ENCODE measurements at regions not wholly inside any gene's neighbourhood (a gene's known extent, or its start where the extent isn't known, plus 50 kb on each side); places are given as distances from the start of the nearest gene placed in this dataset.

DNA sequence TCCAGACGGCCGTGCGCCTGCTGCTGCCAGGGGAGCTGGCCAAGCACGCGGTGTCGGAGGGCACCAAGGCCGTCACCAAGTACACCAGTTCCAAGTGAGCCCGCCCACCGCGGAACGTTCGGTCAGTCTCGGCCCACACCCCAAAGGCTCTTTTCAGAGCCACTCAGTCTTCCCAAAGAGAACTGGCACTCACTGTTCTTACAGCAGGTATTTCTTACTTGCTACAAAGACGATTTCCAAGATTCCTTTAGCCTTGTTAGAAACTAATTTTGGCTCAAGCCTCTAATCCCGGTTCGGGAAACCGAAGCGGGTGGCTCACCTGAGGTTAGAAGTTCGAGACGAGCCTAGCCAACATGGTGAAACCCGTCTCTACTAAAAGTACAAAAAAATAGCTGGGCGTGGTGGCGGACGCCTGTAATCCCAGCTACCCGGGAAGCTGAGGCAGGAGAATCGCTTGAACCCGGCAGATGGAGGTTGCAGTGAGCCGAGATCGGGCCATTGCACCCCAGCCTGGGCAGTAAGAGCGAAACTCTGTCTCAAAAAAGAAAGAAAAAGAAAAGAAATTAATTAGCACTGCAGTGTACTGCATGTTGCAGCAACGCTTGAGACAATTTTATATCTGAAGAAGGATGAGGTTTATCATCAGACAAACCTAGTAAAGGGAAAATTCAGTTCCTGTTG is 73.1 kb downstream of the OR2B2 start:
- TF ChIP-seq, protein P1, sequence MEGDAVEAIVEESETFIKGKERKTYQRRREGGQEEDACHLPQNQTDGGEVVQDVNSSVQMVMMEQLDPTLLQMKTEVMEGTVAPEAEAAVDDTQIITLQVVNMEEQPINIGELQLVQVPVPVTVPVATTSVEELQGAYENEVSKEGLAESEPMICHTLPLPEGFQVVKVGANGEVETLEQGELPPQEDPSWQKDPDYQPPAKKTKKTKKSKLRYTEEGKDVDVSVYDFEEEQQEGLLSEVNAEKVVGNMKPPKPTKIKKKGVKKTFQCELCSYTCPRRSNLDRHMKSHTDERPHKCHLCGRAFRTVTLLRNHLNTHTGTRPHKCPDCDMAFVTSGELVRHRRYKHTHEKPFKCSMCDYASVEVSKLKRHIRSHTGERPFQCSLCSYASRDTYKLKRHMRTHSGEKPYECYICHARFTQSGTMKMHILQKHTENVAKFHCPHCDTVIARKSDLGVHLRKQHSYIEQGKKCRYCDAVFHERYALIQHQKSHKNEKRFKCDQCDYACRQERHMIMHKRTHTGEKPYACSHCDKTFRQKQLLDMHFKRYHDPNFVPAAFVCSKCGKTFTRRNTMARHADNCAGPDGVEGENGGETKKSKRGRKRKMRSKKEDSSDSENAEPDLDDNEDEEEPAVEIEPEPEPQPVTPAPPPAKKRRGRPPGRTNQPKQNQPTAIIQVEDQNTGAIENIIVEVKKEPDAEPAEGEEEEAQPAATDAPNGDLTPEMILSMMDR (IDR thresholded peaks at IDR 0.05; ENCODE audit: insufficient read depth, low read length, poor library complexity, severe bottlenecking): no peak
- H3K27me3 ChIP-seq (replicated peaks; ENCODE audit: control insufficient read depth, insufficient read depth, low read length): no peaks in the 10 kb centered on the region
- peak; percentile 64 for DNase-seq (ENCODE audit: extremely low read depth, insufficient read length)
- no peaks in the 10 kb centered on the region for H3K36me3 ChIP-seq (ENCODE audit: control insufficient read depth, insufficient read depth, low read length)
- peak overlapping the region; percentile 66 for H3K4me3 ChIP-seq (replicated peaks; ENCODE audit: low read depth, low read length)

DNA sequence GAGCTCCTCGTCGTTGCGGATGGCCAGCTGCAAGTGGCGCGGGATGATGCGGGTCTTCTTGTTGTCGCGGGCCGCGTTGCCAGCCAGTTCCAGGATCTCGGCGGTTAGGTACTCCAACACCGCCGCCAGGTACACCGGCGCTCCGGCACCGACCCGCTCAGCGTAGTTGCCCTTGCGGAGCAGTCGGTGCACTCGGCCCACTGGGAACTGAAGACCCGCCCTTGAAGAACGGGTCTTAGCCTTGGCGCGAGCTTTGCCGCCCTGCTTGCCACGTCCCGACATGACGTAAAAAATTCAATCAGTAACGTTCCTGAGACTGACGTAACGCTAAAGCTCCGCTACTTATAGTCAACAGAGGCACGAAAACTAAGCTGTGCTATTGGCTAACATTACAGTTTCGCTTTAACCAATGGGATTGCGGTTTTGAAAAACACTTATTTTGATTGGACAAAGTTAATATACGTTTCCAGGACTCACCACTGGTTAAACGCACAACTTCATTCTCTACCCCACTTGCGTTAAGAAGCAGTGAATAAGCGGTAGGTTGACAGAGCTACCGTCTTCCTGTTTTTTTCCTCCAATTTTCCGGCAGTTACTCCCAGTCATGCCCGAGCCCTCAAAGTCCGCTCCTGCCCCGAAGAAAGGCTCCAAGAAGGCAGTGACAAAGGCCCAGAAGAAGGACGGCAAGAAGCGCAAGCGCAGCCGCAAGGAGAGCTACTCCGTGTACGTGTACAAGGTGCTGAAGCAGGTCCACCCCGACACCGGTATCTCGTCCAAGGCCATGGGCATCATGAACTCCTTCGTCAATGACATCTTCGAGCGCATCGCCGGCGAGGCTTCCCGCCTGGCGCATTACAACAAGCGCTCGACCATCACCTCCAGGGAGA is 73.9 kb downstream of the OR2B2 start:
- TF ChIP-seq, protein P1 (IDR thresholded peaks at IDR 0.05; ENCODE audit: insufficient read depth, low read length, poor library complexity, severe bottlenecking): no peak
- peak overlapping the region; percentile 66 for H3K4me3 ChIP-seq (replicated peaks; ENCODE audit: low read depth, low read length)
- DNase-seq (ENCODE audit: extremely low read depth, insufficient read length): peak; percentile 91
- H3K36me3 ChIP-seq (ENCODE audit: control insufficient read depth, insufficient read depth, low read length): no peaks in the 10 kb centered on the region
- no peaks in the 10 kb centered on the region for H3K27me3 ChIP-seq (replicated peaks; ENCODE audit: control insufficient read depth, insufficient read depth, low read length)

DNA sequence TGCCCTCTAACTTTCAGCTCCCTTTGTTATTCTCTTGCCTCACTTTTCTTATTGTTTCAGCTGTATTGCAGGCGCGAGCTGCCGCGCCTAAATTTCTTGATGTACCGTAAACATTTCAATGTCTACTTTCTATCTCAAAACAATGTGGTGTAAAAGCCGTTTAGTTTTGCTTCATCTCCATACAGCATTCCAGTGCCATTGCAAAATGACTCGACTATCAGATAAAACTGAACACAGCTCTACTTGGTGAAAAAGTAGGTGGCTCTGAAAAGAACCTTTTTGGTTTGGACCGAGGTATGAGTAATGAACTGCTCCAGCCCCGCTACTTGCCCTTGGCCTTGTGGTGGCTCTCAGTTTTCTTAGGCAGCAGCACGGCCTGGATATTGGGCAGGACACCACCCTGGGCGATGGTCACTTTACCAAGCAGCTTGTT is 74.6 kb downstream of the OR2B2 start:
- Histone ChIP-seq H3K27me3 (replicated peaks; ENCODE audit: control insufficient read depth, insufficient read depth, low read length) (no peaks in the 10 kb centered on the region), H3K4me3 (replicated peaks; ENCODE audit: low read depth, low read length) (peak overlapping the region; percentile 66), H3K36me3 (ENCODE audit: control insufficient read depth, insufficient read depth, low read length) (no peaks in the 10 kb centered on the region)
- TF ChIP-seq, protein P1 (IDR thresholded peaks at IDR 0.05; ENCODE audit: insufficient read depth, low read length, poor library complexity, severe bottlenecking): no peak
- DNase-seq (ENCODE audit: extremely low read depth, insufficient read length): no peak

DNA sequence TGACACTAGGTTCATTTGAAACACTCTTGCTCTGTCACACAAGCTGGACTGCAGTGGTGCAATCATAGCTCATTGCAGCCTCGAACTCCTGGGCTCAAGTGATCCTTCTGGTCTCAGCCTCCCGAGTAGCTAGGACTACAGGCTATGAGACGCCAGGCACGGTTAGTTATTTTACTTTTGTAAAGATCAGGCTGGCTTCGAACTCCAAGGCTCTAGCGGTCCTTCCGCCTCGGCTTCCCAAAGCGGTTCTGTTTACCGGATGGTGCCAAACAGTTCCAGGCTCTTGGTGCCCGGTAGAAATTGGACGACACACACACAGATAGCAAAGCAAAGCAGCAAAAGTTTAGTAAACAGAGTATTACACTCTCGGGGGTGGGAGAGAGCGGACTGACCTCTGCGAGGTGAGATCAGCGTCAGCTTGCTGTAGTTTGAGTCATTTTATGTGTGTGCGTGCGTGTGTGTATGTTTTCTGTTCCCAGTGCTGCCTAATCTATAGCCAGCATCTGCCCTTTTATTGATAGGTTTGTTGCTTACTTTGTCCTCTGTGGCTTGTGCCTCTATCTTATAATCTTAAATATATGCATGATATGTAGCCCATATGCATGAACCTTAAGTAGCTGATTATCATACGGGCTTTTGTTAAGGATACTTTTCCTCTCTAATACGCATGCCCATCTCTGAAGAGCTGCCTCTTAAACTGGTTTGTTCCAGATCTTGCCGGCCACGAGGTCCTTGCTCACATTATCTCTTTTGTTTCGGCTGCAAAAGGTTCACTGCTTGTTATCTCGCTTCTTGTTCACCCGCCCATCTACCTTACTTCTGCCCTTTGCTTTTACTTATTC is 75.2 kb downstream of the OR2B2 start:
- Histone ChIP-seq H3K36me3 (ENCODE audit: control insufficient read depth, insufficient read depth, low read length) (no peaks in the 10 kb centered on the region), H3K4me3 (replicated peaks; ENCODE audit: low read depth, low read length) (peak overlapping the region; percentile 66), H3K27me3 (replicated peaks; ENCODE audit: control insufficient read depth, insufficient read depth, low read length) (no peaks in the 10 kb centered on the region)
- DNase-seq (ENCODE audit: extremely low read depth, insufficient read length): peak; percentile 67
- TF ChIP-seq, protein P1 (IDR thresholded peaks at IDR 0.05; ENCODE audit: insufficient read depth, low read length, poor library complexity, severe bottlenecking): no peak

DNA sequence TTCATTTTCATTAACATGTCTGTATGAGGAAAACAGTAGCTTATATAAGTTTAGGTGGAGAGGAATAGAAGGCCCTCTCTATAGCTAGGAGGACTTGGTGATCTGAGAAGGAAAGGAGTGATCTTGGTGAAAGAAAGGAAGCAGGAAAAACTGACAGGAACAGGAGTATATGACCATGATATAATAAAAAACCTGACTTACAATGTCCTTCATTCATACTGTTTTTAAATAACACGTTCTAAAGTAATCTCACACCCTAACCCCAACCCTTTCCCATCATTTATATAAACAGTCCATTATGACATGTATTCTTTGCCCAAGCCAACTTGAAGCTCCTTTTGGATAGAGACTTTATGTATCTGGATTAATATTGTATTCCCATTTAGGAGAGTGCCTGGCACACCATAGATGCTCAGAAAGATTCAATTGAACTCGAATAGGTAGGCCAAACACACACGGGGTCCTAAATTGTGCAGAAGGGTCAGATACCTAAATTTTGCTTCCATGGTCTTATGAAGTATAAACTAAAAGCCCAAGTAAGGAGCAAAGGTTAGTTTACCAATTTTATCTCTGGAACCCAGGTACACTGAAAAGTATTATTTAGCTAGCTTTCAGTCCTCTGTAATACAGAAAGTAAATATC is 75.9 kb downstream of the OR2B2 start:
- TF ChIP-seq, protein P1 (IDR thresholded peaks at IDR 0.05; ENCODE audit: insufficient read depth, low read length, poor library complexity, severe bottlenecking): no peak
- H3K36me3 ChIP-seq (ENCODE audit: control insufficient read depth, insufficient read depth, low read length): no peaks in the 10 kb centered on the region
- DNase-seq (ENCODE audit: extremely low read depth, insufficient read length): no peak
- peak overlapping the region; percentile 66 for H3K4me3 ChIP-seq (replicated peaks; ENCODE audit: low read depth, low read length)
- H3K27me3 ChIP-seq (replicated peaks; ENCODE audit: control insufficient read depth, insufficient read depth, low read length): no peaks in the 10 kb centered on the region
